ENCODE measurements at regions not wholly inside any gene's neighbourhood (a gene's known extent, or its start where the extent isn't known, plus 50 kb on each side); places are given as distances from the start of the nearest gene placed in this dataset.
"Not testable (repeated sequence)": the region's sequence is repeated elsewhere in the genome, so short reads cannot be mapped to it uniquely, and the experiment has no call there.

DNA sequence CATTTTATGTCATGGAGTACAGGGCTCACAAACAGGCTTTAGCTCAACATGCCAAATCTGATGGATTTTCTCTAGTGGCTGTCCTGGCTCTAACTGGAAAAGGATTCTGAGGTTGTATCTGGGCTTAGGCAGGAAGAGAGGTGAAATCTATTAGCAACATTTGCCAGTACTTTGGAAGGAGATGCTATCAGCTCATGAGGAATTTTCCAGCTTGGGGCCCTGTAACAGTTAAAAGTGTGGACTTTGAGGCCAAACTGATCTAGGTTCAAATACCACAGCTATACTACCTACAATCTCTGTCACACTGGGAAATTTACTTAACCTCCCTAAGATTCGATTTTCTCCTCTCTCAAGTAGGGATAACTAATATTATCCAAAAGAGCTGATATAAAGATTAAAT is 119.0 kb upstream of the HCCS start:
- Histone ChIP-seq H3K4me1 (ENCODE audit: control insufficient read depth, low read length) (no peaks in the 10 kb centered on the region), H3K9me2 (replicated peaks; ENCODE audit: control insufficient read depth, low read length) (no peaks in the 10 kb centered on the region), H3K27me3 (ENCODE audit: control insufficient read depth, low read length) (no peaks in the 10 kb centered on the region), H4K20me1 (ENCODE audit: control insufficient read depth, insufficient read depth, low read depth, low read length) (no peaks in the 10 kb centered on the region), H3K4me2 (ENCODE audit: low read length) (no peak overlapping the region), H3F3A (ENCODE audit: control insufficient read depth, insufficient read depth) (no peaks in the 10 kb centered on the region), H3K27ac (ENCODE audit: low read depth, low read length) (no peak overlapping the region), H3K79me2 (ENCODE audit: control insufficient read depth, low read length) (no peaks in the 10 kb centered on the region), H3K4me3 (ENCODE audit: low read length) (no peak overlapping the region), H3K36me3 (ENCODE audit: control insufficient read depth, low read length) (no peaks in the 10 kb centered on the region), H3K9me3 (ENCODE audit: control insufficient read depth, insufficient read depth, low read length) (no peaks in the 10 kb centered on the region)
- TF ChIP-seq, protein P1, sequence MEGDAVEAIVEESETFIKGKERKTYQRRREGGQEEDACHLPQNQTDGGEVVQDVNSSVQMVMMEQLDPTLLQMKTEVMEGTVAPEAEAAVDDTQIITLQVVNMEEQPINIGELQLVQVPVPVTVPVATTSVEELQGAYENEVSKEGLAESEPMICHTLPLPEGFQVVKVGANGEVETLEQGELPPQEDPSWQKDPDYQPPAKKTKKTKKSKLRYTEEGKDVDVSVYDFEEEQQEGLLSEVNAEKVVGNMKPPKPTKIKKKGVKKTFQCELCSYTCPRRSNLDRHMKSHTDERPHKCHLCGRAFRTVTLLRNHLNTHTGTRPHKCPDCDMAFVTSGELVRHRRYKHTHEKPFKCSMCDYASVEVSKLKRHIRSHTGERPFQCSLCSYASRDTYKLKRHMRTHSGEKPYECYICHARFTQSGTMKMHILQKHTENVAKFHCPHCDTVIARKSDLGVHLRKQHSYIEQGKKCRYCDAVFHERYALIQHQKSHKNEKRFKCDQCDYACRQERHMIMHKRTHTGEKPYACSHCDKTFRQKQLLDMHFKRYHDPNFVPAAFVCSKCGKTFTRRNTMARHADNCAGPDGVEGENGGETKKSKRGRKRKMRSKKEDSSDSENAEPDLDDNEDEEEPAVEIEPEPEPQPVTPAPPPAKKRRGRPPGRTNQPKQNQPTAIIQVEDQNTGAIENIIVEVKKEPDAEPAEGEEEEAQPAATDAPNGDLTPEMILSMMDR (IDR thresholded peaks at IDR 0.05; ENCODE audit: low read depth, low read length, poor library complexity, severe bottlenecking): no peak
- no peak for TF ChIP-seq EZH2phosphoT487 (IDR thresholded peaks at IDR 0.05; ENCODE audit: borderline replicate concordance, low read length)

DNA sequence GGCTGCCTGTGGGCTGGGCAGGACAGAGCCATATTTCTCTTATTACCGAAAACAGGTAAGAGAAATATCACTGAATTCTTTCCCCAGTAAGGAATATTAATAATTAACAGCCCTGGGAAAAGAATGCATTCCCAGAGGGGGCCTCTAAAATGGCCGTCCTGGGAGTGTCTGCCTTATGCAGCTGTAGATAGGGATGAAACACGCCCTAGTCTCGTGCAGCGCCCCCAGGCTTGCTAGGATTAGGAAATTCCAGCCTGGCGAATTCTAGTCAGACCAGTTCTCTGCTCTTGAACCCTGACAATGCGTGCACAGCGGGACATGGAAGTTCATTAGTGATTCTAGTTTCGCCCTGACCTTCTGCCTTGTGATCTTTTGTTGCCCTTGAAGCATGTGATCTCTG is 104.1 kb upstream of the HCCS start:
- not testable (repeated sequence) for H3K4me1 ChIP-seq (ENCODE audit: control insufficient read depth, low read length); H3F3A ChIP-seq (ENCODE audit: control insufficient read depth, insufficient read depth); H3K79me2 ChIP-seq (ENCODE audit: control insufficient read depth, low read length); H4K20me1 ChIP-seq (ENCODE audit: control insufficient read depth, insufficient read depth, low read depth, low read length); H3K9me2 ChIP-seq (replicated peaks; ENCODE audit: control insufficient read depth, low read length); H3K27ac ChIP-seq (ENCODE audit: low read depth, low read length); H3K9me3 ChIP-seq (ENCODE audit: control insufficient read depth, insufficient read depth, low read length); H3K4me3 ChIP-seq (ENCODE audit: low read length); H3K4me2 ChIP-seq (ENCODE audit: low read length); H3K36me3 ChIP-seq (ENCODE audit: control insufficient read depth, low read length); H3K27me3 ChIP-seq (ENCODE audit: control insufficient read depth, low read length)

DNA sequence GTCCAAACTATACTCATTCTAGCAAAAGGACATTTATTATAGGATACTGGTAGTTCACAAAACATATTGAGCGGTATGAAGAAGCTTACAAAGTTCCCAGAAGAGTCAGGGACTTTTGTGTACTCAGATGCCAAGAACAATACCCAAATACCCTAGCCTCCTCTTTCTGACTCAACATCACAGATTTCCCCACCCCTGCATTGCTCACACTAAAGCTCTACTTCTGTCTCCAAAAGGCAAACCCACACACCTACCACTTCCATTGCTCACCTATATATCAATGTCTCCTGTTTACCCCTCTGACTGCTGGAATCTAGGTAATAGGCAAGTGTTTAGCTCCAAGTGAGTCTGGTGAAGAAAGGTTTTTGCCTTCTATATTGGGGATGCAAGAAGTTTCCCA is 100.7 kb upstream of the HCCS start:
- no peak for TF ChIP-seq EZH2phosphoT487 (IDR thresholded peaks at IDR 0.05; ENCODE audit: borderline replicate concordance, low read length)
- TF ChIP-seq, protein P1 (IDR thresholded peaks at IDR 0.05; ENCODE audit: low read depth, low read length, poor library complexity, severe bottlenecking): no peak
- no peak overlapping the region for H3K4me3 ChIP-seq (ENCODE audit: low read length)
- H3K79me2 ChIP-seq (ENCODE audit: control insufficient read depth, low read length): no peaks in the 10 kb centered on the region
- H3K36me3 ChIP-seq (ENCODE audit: control insufficient read depth, low read length): no peaks in the 10 kb centered on the region
- no peak overlapping the region for H3K27ac ChIP-seq (ENCODE audit: low read depth, low read length)
- H3K9me3 ChIP-seq (ENCODE audit: control insufficient read depth, insufficient read depth, low read length): no peaks in the 10 kb centered on the region
- H3K4me1 ChIP-seq (ENCODE audit: control insufficient read depth, low read length): no peaks in the 10 kb centered on the region
- no peaks in the 10 kb centered on the region for H3K9me2 ChIP-seq (replicated peaks; ENCODE audit: control insufficient read depth, low read length)
- H3F3A ChIP-seq (ENCODE audit: control insufficient read depth, insufficient read depth): no peaks in the 10 kb centered on the region
- no peak overlapping the region for H3K4me2 ChIP-seq (ENCODE audit: low read length)
- H4K20me1 ChIP-seq (ENCODE audit: control insufficient read depth, insufficient read depth, low read depth, low read length): no peaks in the 10 kb centered on the region
- H3K27me3 ChIP-seq (ENCODE audit: control insufficient read depth, low read length): no peaks in the 10 kb centered on the region

GRCh38 chrX:11016728-11017127 is 94.4 kb upstream of the HCCS start:
- no peak overlapping the region for H3K27ac ChIP-seq (ENCODE audit: low read depth, low read length)
- no peaks in the 10 kb centered on the region for H3K9me2 ChIP-seq (replicated peaks; ENCODE audit: control insufficient read depth, low read length)
- no peaks in the 10 kb centered on the region for H3K27me3 ChIP-seq (ENCODE audit: control insufficient read depth, low read length)
- no peaks in the 10 kb centered on the region for H3K4me1 ChIP-seq (ENCODE audit: control insufficient read depth, low read length)
- no peaks in the 10 kb centered on the region for H3F3A ChIP-seq (ENCODE audit: control insufficient read depth, insufficient read depth)
- H4K20me1 ChIP-seq (ENCODE audit: control insufficient read depth, insufficient read depth, low read depth, low read length): no peaks in the 10 kb centered on the region
- no peak overlapping the region for H3K4me3 ChIP-seq (ENCODE audit: low read length)
- H3K4me2 ChIP-seq (ENCODE audit: low read length): no peak overlapping the region
- TF ChIP-seq, protein P1 (IDR thresholded peaks at IDR 0.05; ENCODE audit: low read depth, low read length, poor library complexity, severe bottlenecking): no peak
- no peak for TF ChIP-seq EZH2phosphoT487 (IDR thresholded peaks at IDR 0.05; ENCODE audit: borderline replicate concordance, low read length)
- H3K79me2 ChIP-seq (ENCODE audit: control insufficient read depth, low read length): no peaks in the 10 kb centered on the region
- no peaks in the 10 kb centered on the region for H3K9me3 ChIP-seq (ENCODE audit: control insufficient read depth, insufficient read depth, low read length)
- H3K36me3 ChIP-seq (ENCODE audit: control insufficient read depth, low read length): no peaks in the 10 kb centered on the region

DNA sequence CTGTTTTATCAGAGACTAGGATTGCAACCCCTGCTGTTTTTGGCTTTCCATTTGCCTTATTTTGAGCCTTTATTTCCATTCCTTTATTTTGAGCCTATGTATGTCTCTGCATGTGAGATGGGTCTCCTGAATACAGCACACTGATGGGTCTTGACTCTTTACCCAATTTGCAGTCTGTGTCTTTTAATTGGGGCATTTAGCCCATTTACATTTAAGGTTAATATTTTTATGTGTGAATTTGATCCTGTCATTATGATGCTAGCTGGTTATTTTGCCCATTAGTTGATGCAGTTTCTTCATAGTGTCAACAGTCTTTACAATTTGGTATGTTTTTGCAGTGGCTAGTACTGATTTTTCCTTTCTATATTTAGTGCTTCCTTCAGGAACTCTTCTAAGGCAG is 88.5 kb upstream of the HCCS start:
- H3K4me1 ChIP-seq (ENCODE audit: control insufficient read depth, low read length); H4K20me1 ChIP-seq (ENCODE audit: control insufficient read depth, insufficient read depth, low read depth, low read length); H3K4me2 ChIP-seq (ENCODE audit: low read length); H3K4me3 ChIP-seq (ENCODE audit: low read length); H3K9me3 ChIP-seq (ENCODE audit: control insufficient read depth, insufficient read depth, low read length); H3K79me2 ChIP-seq (ENCODE audit: control insufficient read depth, low read length); H3K36me3 ChIP-seq (ENCODE audit: control insufficient read depth, low read length); H3K9me2 ChIP-seq (replicated peaks; ENCODE audit: control insufficient read depth, low read length); H3K27me3 ChIP-seq (ENCODE audit: control insufficient read depth, low read length); H3K27ac ChIP-seq (ENCODE audit: low read depth, low read length); H3F3A ChIP-seq (ENCODE audit: control insufficient read depth, insufficient read depth): not testable (repeated sequence)

Data from DOHH2 (cell line).